Naive thymus-derived CD8-positive, alpha-beta T cell (primary cell): ENCODE measurements at regions not wholly inside any gene's neighbourhood (a gene's known extent, or its start where the extent isn't known, plus 50 kb on each side); places are given as distances from the start of the nearest gene placed in this dataset.

Source experiments
- ATAC-seq, 2 donors: fragments of 150-1000 bp; cut with Tn5 transposase in 1 of 2; sonication (Bioruptor Pico), chemical (Tn5 transposase) in 1 of 2; 1 replicate in 1 of 2; 2 replicates in 1 of 2; pipeline ENCODE4 v1.10.0; 2021; ENCODE audit warnings: mild to moderate bottlenecking in 2 of 2, moderate library complexity in 2 of 2
- POLR2A ChIA-PET: fragments of 350-600 bp; sonication (Branson Sonifier 250); formaldehyde crosslinking; loops from one replicate; lab custom pipeline; 2021; ENCODE audit warnings: antibody characterized with exemption; lab: Charles Lee
- DNase-seq, 10 donors: peaks; one replicate each; pipeline versions ENCODE4 v3.0.0 to v3.0.0-alpha.2; 2020 to 2022
- H3K27ac Mint-ChIP-seq, 10 donors: one replicate each; pipeline ENCODE4 v1.8.0; 2020 to 2022; ENCODE audit warnings: mild to moderate bottlenecking in 10 of 10, mixed read lengths in 10 of 10, moderate library complexity in 4 of 10, inconsistent platforms in 1 of 10
- H3K27me3 Mint-ChIP-seq, 5 donors: one replicate each; pipeline ENCODE4 v1.8.0; 2021 to 2022; ENCODE audit warnings: mixed read lengths in 5 of 5
- H3K36me3 Mint-ChIP-seq, 3 donors: one replicate each; pipeline ENCODE4 v1.8.0; 2020 to 2022; ENCODE audit warnings: mixed read lengths in 3 of 3, mild to moderate bottlenecking in 2 of 3, inconsistent platforms in 1 of 3
- H3K4me1 Mint-ChIP-seq, 4 donors: one replicate each; pipeline ENCODE4 v1.8.0; 2021 to 2022; ENCODE audit warnings: mixed read lengths in 4 of 4
- H3K4me3 Mint-ChIP-seq, 10 donors: one replicate each; pipeline ENCODE4 v1.8.0; 2020 to 2022; ENCODE audit warnings: mild to moderate bottlenecking in 10 of 10, mixed read lengths in 10 of 10, moderate library complexity in 6 of 10, inconsistent platforms in 1 of 10
- H3K9me3 Mint-ChIP-seq, 9 donors: one replicate each; pipeline ENCODE4 v1.8.0; 2020 to 2022; ENCODE audit warnings: mixed read lengths in 9 of 9, mild to moderate bottlenecking in 3 of 9, inconsistent platforms in 1 of 9, moderate library complexity in 1 of 9

GRCh38 chr2:137828624-137829023, 135.6 kb upstream of the HNMT start:
- peaks cover 9 to 22% (median 11%) of the 10 kb centered on the region in 5 donors for H3K27me3 Mint-ChIP-seq

GRCh38 chr2:137829251-137829650, 135.0 kb upstream of the HNMT start:
- peaks cover 0 to 3% (median 0%) of the 10 kb centered on the region in 4 donors for H3K4me1 Mint-ChIP-seq
- POLR2A ChIA-PET = no interaction called here
- ATAC-seq (no peak), DNase-seq (no peak)
- H3K27me3 Mint-ChIP-seq = peaks cover 9 to 20% (median 11%) of the 10 kb centered on the region in 5 donors
- no peaks in the 10 kb centered on the region for H3K9me3 Mint-ChIP-seq
- no peak overlapping the region for H3K4me3 Mint-ChIP-seq
- no peak overlapping the region for H3K27ac Mint-ChIP-seq
- no peaks in the 10 kb centered on the region for H3K36me3 Mint-ChIP-seq

More at GRCh38 chr2:137828624-137829023, 135.6 kb upstream of the HNMT start:
- H3K27ac Mint-ChIP-seq = no peak overlapping the region
- ATAC-seq (no peak), DNase-seq (no peak)
- no peak overlapping the region for H3K4me3 Mint-ChIP-seq
- H3K36me3 Mint-ChIP-seq = no peaks in the 10 kb centered on the region
- H3K9me3 Mint-ChIP-seq = no peaks in the 10 kb centered on the region
- POLR2A ChIA-PET = no interaction called here
- H3K4me1 Mint-ChIP-seq = peaks cover 0 to 3% (median 0%) of the 10 kb centered on the region in 4 donors

DNA sequence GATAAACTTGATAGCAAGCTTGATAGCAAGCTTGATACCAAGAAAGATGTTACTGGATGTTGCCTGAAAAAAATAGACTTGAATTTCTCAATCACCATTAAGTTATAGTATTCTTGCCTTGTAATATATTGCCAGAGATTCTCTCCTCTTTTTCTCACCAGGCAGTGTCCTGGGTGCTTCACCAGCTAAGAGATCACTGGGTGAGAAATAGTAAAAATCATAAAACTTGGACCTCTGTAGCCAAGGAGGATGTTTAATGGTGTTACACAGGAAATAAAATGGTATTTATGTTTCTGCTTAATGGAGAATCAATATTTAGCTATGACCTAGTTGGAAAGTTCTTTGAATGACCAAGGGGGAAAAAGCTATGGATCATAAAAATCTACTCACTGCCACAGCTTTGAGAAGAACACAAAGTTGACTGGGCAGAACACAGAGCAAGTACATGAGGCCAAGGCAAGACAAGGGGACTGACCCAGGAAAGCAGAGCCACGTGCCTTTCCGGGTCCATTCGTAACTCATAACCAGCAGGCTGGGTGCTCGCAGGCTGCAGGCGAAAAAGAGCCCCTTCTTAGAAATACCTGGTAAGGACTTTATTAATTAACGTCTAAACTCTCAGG, 129.4 kb upstream of the HNMT start:
- no peaks in the 10 kb centered on the region for H3K36me3 Mint-ChIP-seq
- no peak overlapping the region for H3K27ac Mint-ChIP-seq
- H3K4me1 Mint-ChIP-seq = no peaks in the 10 kb centered on the region
- peaks cover 9 to 29% (median 16%) of the 10 kb centered on the region in 5 donors for H3K27me3 Mint-ChIP-seq
- H3K4me3 Mint-ChIP-seq = no peak overlapping the region
- POLR2A ChIA-PET = no interaction called here
- DNase-seq = no peak
- H3K9me3 Mint-ChIP-seq = no peaks in the 10 kb centered on the region
- ATAC-seq = no peak

- ATAC-seq = no peak
- Mint-ChIP-seq H3K36me3 (no peaks in the 10 kb centered on the region), H3K27me3 (peaks cover 12 to 35% (median 16%) of the 10 kb centered on the region in 5 donors), H3K9me3 (no peaks in the 10 kb centered on the region), H3K4me3 (no peak overlapping the region), H3K27ac (no peak overlapping the region), H3K4me1 (no peaks in the 10 kb centered on the region)
- POLR2A ChIA-PET = no interaction called here
- DNase-seq = no peak
These were observed 127.6 kb upstream of the HNMT start for GRCh38 chr2:137836671-137837070.

DNA sequence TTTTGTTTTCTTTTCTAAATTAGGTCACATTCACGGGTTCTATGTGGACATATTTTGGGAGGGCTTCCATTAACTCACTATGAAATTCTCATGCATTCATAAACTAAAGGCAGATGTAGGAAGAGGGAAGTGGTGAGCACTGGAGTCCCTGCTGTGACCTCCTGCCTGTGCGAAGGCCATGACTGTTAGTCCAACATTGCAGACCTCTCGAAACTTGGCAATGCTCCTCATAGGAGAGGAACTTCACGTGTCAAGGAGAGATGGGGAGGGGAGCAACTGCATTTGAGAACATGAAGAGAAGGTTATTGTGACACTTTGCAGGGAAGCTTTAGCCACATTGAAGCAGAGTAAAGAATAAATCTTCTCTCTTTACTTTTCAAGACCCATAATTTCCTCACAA, 126.4 kb upstream of the HNMT start:
- Mint-ChIP-seq H3K27ac (no peak overlapping the region), H3K9me3 (no peaks in the 10 kb centered on the region), H3K27me3 (peaks cover 8 to 35% (median 10%) of the 10 kb centered on the region in 5 donors), H3K4me1 (no peaks in the 10 kb centered on the region), H3K4me3 (no peak overlapping the region), H3K36me3 (no peaks in the 10 kb centered on the region)
- ATAC-seq (no peak), DNase-seq (no peak)
- POLR2A ChIA-PET = no interaction called here

DNA sequence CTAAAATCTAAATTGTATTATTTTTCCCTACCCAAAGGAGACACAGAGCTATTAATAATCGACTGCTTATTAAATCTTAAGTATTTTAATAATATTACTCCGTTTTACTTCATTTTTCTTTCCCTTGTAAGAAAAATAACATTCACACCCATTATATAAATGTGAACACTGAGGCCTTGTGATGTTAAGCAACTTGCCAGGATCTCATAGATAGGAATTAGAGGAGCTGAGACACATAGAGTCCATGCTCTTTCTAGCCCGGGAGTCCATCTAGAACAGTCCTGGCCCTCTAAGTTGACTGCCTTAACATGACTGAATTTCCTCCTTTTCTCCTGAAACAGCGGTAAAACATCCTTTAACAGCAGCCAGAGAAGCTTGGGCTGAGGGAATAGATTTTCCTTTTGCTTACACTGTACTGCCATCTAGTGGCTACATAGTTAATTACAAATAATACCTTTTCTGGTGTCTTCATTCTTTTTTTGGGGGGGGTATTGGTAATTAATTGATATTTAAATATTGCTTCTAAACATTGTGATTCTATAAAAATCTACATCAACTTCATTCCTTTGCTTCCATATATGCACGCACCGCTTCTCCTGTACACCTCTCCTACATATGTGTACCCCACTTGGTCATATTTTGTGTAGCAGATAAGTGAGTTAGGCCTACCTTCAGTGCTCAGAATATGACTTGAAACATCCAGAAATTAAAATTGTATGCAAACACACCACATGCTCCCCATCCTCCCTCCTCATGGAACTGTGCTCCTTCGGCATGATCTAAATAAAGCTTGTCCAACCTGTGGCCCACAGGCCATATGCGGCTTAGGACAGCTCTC, 125.8 kb upstream of the HNMT start:
- Mint-ChIP-seq H3K36me3 (no peaks in the 10 kb centered on the region), H3K27ac (no peak overlapping the region), H3K27me3 (peaks cover 8 to 35% (median 9%) of the 10 kb centered on the region in 5 donors), H3K9me3 (no peaks in the 10 kb centered on the region), H3K4me1 (no peaks in the 10 kb centered on the region), H3K4me3 (no peak overlapping the region)
- POLR2A ChIA-PET = no interaction called here
- DNase-seq (peak in 3 of 10 donors; percentile 44 to 51 (median 49)), ATAC-seq (no peak)

DNA sequence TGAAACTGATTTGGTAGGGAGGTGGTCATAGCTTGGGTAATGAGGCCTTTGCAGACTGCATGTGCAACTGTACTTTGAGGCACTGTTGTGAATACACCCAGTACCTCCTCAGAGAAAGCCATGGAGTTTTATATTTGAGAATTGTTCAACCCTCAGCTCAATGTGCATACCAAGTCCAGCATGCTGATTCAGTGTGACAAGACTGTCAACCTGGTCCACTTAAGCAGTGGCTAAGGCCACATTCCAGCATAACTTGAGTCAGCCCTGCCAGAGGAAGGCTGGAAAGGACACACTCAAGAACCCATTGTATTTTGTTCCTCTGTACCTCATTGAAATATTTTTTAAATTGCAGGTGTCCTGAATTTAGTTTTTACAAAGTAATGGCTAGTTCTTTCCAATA, 121.8 kb upstream of the HNMT start:
- no peak for ATAC-seq
- Mint-ChIP-seq H3K27ac (no peak overlapping the region), H3K4me1 (no peaks in the 10 kb centered on the region), H3K27me3 (peaks cover 8 to 27% (median 9%) of the 10 kb centered on the region in 5 donors), H3K9me3 (peaks cover 0 to 8% (median 0%) of the 10 kb centered on the region in 9 donors), H3K36me3 (no peaks in the 10 kb centered on the region), H3K4me3 (no peak overlapping the region)
- DNase-seq = no peak
- POLR2A ChIA-PET = no interaction called here

- no peak for DNase-seq
- Mint-ChIP-seq H3K4me1 (no peaks in the 10 kb centered on the region), H3K36me3 (no peaks in the 10 kb centered on the region), H3K4me3 (no peak overlapping the region), H3K27ac (no peak overlapping the region), H3K27me3 (peaks cover 4 to 25% (median 9%) of the 10 kb centered on the region in 5 donors), H3K9me3 (peaks cover 0 to 8% (median 0%) of the 10 kb centered on the region in 9 donors)
- no peak for ATAC-seq
- POLR2A ChIA-PET = no interaction called here
These were observed 121.3 kb upstream of the HNMT start for GRCh38 chr2:137842952-137843351.

- Mint-ChIP-seq H3K27ac (no peak overlapping the region), H3K9me3 (peaks cover 0 to 8% (median 0%) of the 10 kb centered on the region in 9 donors), H3K4me3 (no peak overlapping the region), H3K27me3 (peaks cover 1 to 14% (median 8%) of the 10 kb centered on the region in 5 donors), H3K4me1 (no peaks in the 10 kb centered on the region), H3K36me3 (no peaks in the 10 kb centered on the region)
- ATAC-seq (no peak), DNase-seq (no peak)
- POLR2A ChIA-PET = no interaction called here
These were observed 118.9 kb upstream of the HNMT start for GRCh38 chr2:137845422-137845821.

DNA sequence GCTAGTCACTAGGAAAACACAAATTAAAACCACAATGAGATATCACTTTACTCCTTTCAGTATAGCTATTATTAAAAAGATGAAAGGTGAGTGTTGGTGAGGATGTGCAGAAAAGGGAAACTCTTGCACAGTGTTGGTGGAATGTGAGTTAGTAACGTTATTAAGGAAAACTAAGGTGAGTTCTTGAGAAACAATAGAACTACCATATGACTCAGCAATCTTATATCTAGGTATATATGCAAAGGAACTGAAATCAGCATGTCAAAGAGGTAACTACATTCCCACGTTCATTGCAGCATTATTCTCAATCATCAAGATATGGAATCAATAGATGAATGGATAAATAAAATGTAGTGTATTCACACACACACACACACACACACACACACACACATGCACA, 117.3 kb upstream of the HNMT start:
- H3K27ac Mint-ChIP-seq = no peak overlapping the region
- H3K27me3 Mint-ChIP-seq = peaks cover 3 to 18% (median 8%) of the 10 kb centered on the region in 5 donors
- POLR2A ChIA-PET = no interaction called here
- peaks cover 0 to 8% (median 0%) of the 10 kb centered on the region in 9 donors for H3K9me3 Mint-ChIP-seq
- no peaks in the 10 kb centered on the region for H3K4me1 Mint-ChIP-seq
- no peak overlapping the region for H3K4me3 Mint-ChIP-seq
- no peaks in the 10 kb centered on the region for H3K36me3 Mint-ChIP-seq
- no peak for DNase-seq
- no peak for ATAC-seq

- POLR2A ChIA-PET = no interaction called here
- ATAC-seq (no peak), DNase-seq (no peak)
- H3K27me3 Mint-ChIP-seq = peaks cover 3 to 18% (median 8%) of the 10 kb centered on the region in 5 donors
- H3K4me3 Mint-ChIP-seq = no peak overlapping the region
- no peaks in the 10 kb centered on the region for H3K4me1 Mint-ChIP-seq
- no peaks in the 10 kb centered on the region for H3K36me3 Mint-ChIP-seq
- H3K27ac Mint-ChIP-seq = no peak overlapping the region
- H3K9me3 Mint-ChIP-seq = peaks cover 0 to 8% (median 0%) of the 10 kb centered on the region in 9 donors
These were observed 116.8 kb upstream of the HNMT start for GRCh38 chr2:137847443-137847842.

DNA sequence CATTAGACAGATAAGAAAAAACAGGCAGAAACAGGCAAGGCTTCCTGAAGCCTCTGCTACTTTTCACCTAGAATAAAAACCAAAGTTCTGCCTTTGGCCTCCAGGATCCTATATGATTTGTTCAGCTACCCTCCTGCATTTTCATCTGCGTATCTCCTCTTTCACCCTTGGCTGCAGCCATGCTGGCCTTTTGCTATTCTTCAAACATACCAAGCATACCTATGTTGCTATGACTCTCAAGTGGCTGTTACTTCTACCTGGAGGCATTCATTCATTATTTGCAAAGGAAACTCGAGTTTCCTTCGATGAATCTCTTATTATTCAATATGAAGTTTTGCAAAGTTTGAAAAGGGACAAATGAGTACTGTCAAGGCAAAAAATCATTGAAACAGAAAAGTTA, 106.4 kb upstream of the HNMT start:
- POLR2A ChIA-PET = no interaction called here
- H3K4me3 Mint-ChIP-seq = no peak overlapping the region
- DNase-seq (no peak), ATAC-seq (no peak)
- peaks cover 4 to 14% (median 10%) of the 10 kb centered on the region in 5 donors for H3K27me3 Mint-ChIP-seq
- H3K4me1 Mint-ChIP-seq = no peaks in the 10 kb centered on the region
- no peaks in the 10 kb centered on the region for H3K36me3 Mint-ChIP-seq
- no peaks in the 10 kb centered on the region for H3K9me3 Mint-ChIP-seq
- H3K27ac Mint-ChIP-seq = no peak overlapping the region

- ATAC-seq (no peak), DNase-seq (no peak)
- H3K27me3 Mint-ChIP-seq = peaks cover 4 to 14% (median 7%) of the 10 kb centered on the region in 5 donors
- H3K4me3 Mint-ChIP-seq = no peak overlapping the region
- no peak overlapping the region for H3K27ac Mint-ChIP-seq
- H3K36me3 Mint-ChIP-seq = no peaks in the 10 kb centered on the region
- POLR2A ChIA-PET = no interaction called here
- no peaks in the 10 kb centered on the region for H3K9me3 Mint-ChIP-seq
- H3K4me1 Mint-ChIP-seq = no peaks in the 10 kb centered on the region
These were observed 101.6 kb upstream of the HNMT start for GRCh38 chr2:137862651-137863050.
